Endodermal cell (in vitro differentiated cells): ENCODE measurements at regions not wholly inside any gene's neighbourhood (a gene's known extent, or its start where the extent isn't known, plus 50 kb on each side); places are given as distances from the start of the nearest gene placed in this dataset.

ENCODE experiments used
- DNase-seq: peaks from one replicate; pipeline ENCODE4 v3.0.0-alpha.2; 2017
- H3K27ac ChIP-seq: 2 replicates; pipeline ENCODE4 v1.5.1; 2013; ENCODE audit warnings: mild to moderate bottlenecking, low read depth, low read length, moderate library complexity
- H3K27me3 ChIP-seq: 2 replicates; pipeline ENCODE4 v1.6.1; 2013; ENCODE audit warnings: mild to moderate bottlenecking, low read length, moderate library complexity; ENCODE audit not compliant: insufficient read depth, control insufficient read depth, poor library complexity, severe bottlenecking
- H3K36me3 ChIP-seq: 2 replicates; pipeline ENCODE4 v1.7.0; 2013; ENCODE audit warnings: mild to moderate bottlenecking, low read length, moderate library complexity; ENCODE audit not compliant: control insufficient read depth, insufficient read depth
- H3K4me1 ChIP-seq: one replicate; pipeline ENCODE4 v1.7.0; 2013; ENCODE audit warnings: low read length; ENCODE audit not compliant: control insufficient read depth, insufficient read depth
- H3K4me3 ChIP-seq: 2 replicates; pipeline ENCODE4 v1.5.1; 2013; ENCODE audit warnings: mild to moderate bottlenecking, low read length, moderate library complexity
- H3K9ac ChIP-seq: 2 replicates; pipeline ENCODE4 v1.6.1; 2013; ENCODE audit warnings: mild to moderate bottlenecking, low read length, moderate library complexity; ENCODE audit not compliant: poor library complexity, severe bottlenecking; ENCODE audit errors: extremely low read depth
- H3K9me3 ChIP-seq: 2 replicates; pipeline ENCODE4 v1.6.1; 2013; ENCODE audit warnings: mild to moderate bottlenecking, low read length, moderate library complexity; ENCODE audit not compliant: control insufficient read depth
- H3K27ac Mint-ChIP-seq: 2 replicates; pipeline ENCODE4 v1.8.0; 2020; ENCODE audit warnings: mixed read lengths
- H3K27me3 Mint-ChIP-seq: 2 replicates; pipeline ENCODE4 v1.8.0; 2021; ENCODE audit warnings: mild to moderate bottlenecking, mixed read lengths; ENCODE audit not compliant: insufficient read depth
- H3K36me3 Mint-ChIP-seq: 2 replicates; pipeline ENCODE4 v1.8.0; 2020; ENCODE audit warnings: low read depth, mixed read lengths
- H3K4me1 Mint-ChIP-seq: 2 replicates; pipeline ENCODE4 v1.8.0; 2020; ENCODE audit warnings: mixed read lengths
- H3K4me3 Mint-ChIP-seq: 2 replicates; pipeline ENCODE4 v1.8.0; 2020; ENCODE audit warnings: mild to moderate bottlenecking, moderate library complexity, mixed read lengths
- H3K9me3 Mint-ChIP-seq: 2 replicates; pipeline ENCODE4 v1.8.0; 2020; ENCODE audit warnings: mild to moderate bottlenecking, mixed read lengths
- CTCF ChIP-seq: fragments of 200-600 bp; sonication (generic); conservative IDR thresholded peaks from 2 replicates; pipeline ENCODE4 v1.5.0; 2021; ENCODE audit warnings: antibody characterized with exemption, mild to moderate bottlenecking
- WGBS, 2 experiments: methylation state at CpG; one replicate each; pipeline versions ENCODE4 v1.1.5 to v1.1.7; 2013; ENCODE audit warnings: missing lambda C conversion rate in 2 of 2, mixed read lengths in 1 of 2; ENCODE audit not compliant: insufficient coverage in 1 of 2, insufficient read length in 1 of 2; 5-methylcytosine and 5-hydroxymethylcytosine counted together

- no peak overlapping the region for H3K4me3 Mint-ChIP-seq
- no peaks in the 10 kb centered on the region for H3K36me3 ChIP-seq
- H3K27me3 Mint-ChIP-seq: peaks cover 4% of the 10 kb centered on the region
- no peak overlapping the region for H3K27ac Mint-ChIP-seq
- no peak for DNase-seq
- H3K9ac ChIP-seq: no peak overlapping the region
- no peaks in the 10 kb centered on the region for H3K9me3 ChIP-seq
- TF ChIP-seq CTCF: no peak
- no peak overlapping the region for H3K4me3 ChIP-seq
- no peaks in the 10 kb centered on the region for H3K27me3 ChIP-seq
- no peak overlapping the region for H3K27ac ChIP-seq
- H3K36me3 Mint-ChIP-seq: no peaks in the 10 kb centered on the region
- no peaks in the 10 kb centered on the region for H3K9me3 Mint-ChIP-seq
- WGBS, 2 experiments: 92% methylated on average over 13 to 28 of the region's 28 CpGs
- H3K4me1 ChIP-seq: no peaks in the 10 kb centered on the region
- H3K4me1 Mint-ChIP-seq: peaks cover 1% of the 10 kb centered on the region
Observed at GRCh38 chr10:45199205-45199740, 116.1 kb downstream of the OR13A1 start.

GRCh38 chr10:45201271-45201670 is 114.1 kb downstream of the OR13A1 start:
- Mint-ChIP-seq H3K27ac (no peak overlapping the region), H3K9me3 (no peaks in the 10 kb centered on the region), H3K4me3 (no peak overlapping the region), H3K4me1 (peaks cover 1% of the 10 kb centered on the region), H3K27me3 (peaks cover 4% of the 10 kb centered on the region), H3K36me3 (no peaks in the 10 kb centered on the region)
- H3K27ac ChIP-seq: no peak overlapping the region
- H3K36me3 ChIP-seq: no peaks in the 10 kb centered on the region
- no peak overlapping the region for H3K4me3 ChIP-seq
- H3K9me3 ChIP-seq: no peaks in the 10 kb centered on the region
- H3K4me1 ChIP-seq: no peaks in the 10 kb centered on the region
- no peak for DNase-seq
- WGBS, 2 experiments: 80 to 81% methylated on average over 1 to 6 of the region's 6 CpGs
- no peak overlapping the region for H3K9ac ChIP-seq
- no peaks in the 10 kb centered on the region for H3K27me3 ChIP-seq
- TF ChIP-seq CTCF: no peak

GRCh38 chr10:45202242-45202641 is 113.2 kb downstream of the OR13A1 start:
- H3K27ac ChIP-seq: no peak overlapping the region
- H3K4me1 Mint-ChIP-seq: peaks cover 1% of the 10 kb centered on the region
- no peak overlapping the region for H3K4me3 ChIP-seq
- no peak overlapping the region for H3K4me3 Mint-ChIP-seq
- TF ChIP-seq CTCF: no peak
- no peaks in the 10 kb centered on the region for H3K9me3 ChIP-seq
- no peak for DNase-seq
- H3K36me3 Mint-ChIP-seq: no peaks in the 10 kb centered on the region
- no peaks in the 10 kb centered on the region for H3K9me3 Mint-ChIP-seq
- no peak overlapping the region for H3K9ac ChIP-seq
- H3K27me3 Mint-ChIP-seq: peaks cover 4% of the 10 kb centered on the region
- H3K27ac Mint-ChIP-seq: no peak overlapping the region
- 76 to 78% methylated on average over 3 to 4 of the region's 4 CpGs for WGBS, 2 experiments
- no peaks in the 10 kb centered on the region for H3K27me3 ChIP-seq
- no peaks in the 10 kb centered on the region for H3K4me1 ChIP-seq
- H3K36me3 ChIP-seq: no peaks in the 10 kb centered on the region
